Mesodermal cell (in vitro differentiated cells): ENCODE measurements at regions not wholly inside any gene's neighbourhood (a gene's known extent, or its start where the extent isn't known, plus 50 kb on each side); places are given as distances from the start of the nearest gene placed in this dataset.

Source experiments
- H3K27ac ChIP-seq: 2 replicates; pipeline ENCODE4 v1.7.0; 2013; ENCODE audit warnings: mild to moderate bottlenecking, low read depth, low read length, moderate library complexity; ENCODE audit not compliant: severe bottlenecking
- H3K36me3 ChIP-seq: 2 replicates; pipeline ENCODE4 v1.7.1; 2013; ENCODE audit warnings: mild to moderate bottlenecking, low read length, moderate library complexity; ENCODE audit not compliant: control insufficient read depth, insufficient read depth
- H3K4me1 ChIP-seq: one replicate; pipeline ENCODE4 v1.7.1; 2013; ENCODE audit warnings: mild to moderate bottlenecking, low read length; ENCODE audit not compliant: insufficient read depth, control insufficient read depth, poor library complexity, severe bottlenecking
- H3K4me3 ChIP-seq: 2 replicates; pipeline ENCODE4 v1.7.0; 2013; ENCODE audit warnings: low read length, control low read depth, mild to moderate bottlenecking; ENCODE audit not compliant: insufficient read depth, poor library complexity, severe bottlenecking; ENCODE audit errors: extremely low read depth
- H3K9me3 ChIP-seq: 2 replicates; pipeline ENCODE4 v1.7.1; 2013; ENCODE audit warnings: mild to moderate bottlenecking, low read length, moderate library complexity; ENCODE audit not compliant: control insufficient read depth
- WGBS, 2 experiments: methylation state at CpG; one replicate each; pipeline ENCODE4 v1.1.5; 2013; ENCODE audit warnings: missing lambda C conversion rate in 2 of 2; ENCODE audit not compliant: insufficient coverage in 2 of 2; 5-methylcytosine and 5-hydroxymethylcytosine counted together

DNA sequence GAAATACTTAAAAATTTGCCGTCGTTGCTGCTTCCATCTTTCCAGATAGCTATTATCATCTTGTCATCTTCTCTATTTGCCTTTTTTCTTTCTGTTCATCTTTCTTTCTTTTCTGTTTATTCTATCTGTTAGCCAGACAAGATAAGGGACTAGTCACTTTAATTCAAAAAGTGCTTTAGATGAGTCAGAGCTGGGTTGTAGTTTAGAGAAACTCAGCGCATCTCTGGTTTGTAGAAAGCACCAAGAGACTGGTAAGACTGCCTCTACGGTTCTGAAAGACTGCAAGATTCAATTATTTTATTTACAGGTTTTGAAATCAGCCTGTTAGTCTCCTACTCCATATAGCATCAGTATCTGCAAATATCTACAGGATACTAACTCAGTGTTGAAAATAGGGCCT is 562.8 kb upstream of the RIOK2 start:
- no peaks in the 10 kb centered on the region for H3K36me3 ChIP-seq
- H3K9me3 ChIP-seq = no peaks in the 10 kb centered on the region
- no peak overlapping the region for H3K4me3 ChIP-seq
- H3K4me1 ChIP-seq = no peaks in the 10 kb centered on the region
- H3K27ac ChIP-seq = no peak overlapping the region
- WGBS, 2 experiments = 96 to 100% methylated on average over 1 to 4 of the region's 4 CpGs

GRCh38 chr5:97750576-97750975 is 567.5 kb upstream of the RIOK2 start:
- H3K4me3 ChIP-seq = no peak overlapping the region
- 80 to 93% methylated on average over 2 of the region's 2 CpGs for WGBS, 2 experiments

GRCh38 chr5:97751540-97751939 is 568.5 kb upstream of the RIOK2 start:
- Histone ChIP-seq H3K9me3 (no peaks in the 10 kb centered on the region), H3K4me1 (no peaks in the 10 kb centered on the region), H3K4me3 (no peak overlapping the region), H3K27ac (no peak overlapping the region), H3K36me3 (no peaks in the 10 kb centered on the region)
- WGBS, 2 experiments = 75 to 83% methylated on average over 1 of the region's 1 CpG

More at GRCh38 chr5:97750576-97750975, 567.5 kb upstream of the RIOK2 start:
- no peak overlapping the region for H3K27ac ChIP-seq
- no peaks in the 10 kb centered on the region for H3K36me3 ChIP-seq
- H3K4me1 ChIP-seq = no peaks in the 10 kb centered on the region
- no peaks in the 10 kb centered on the region for H3K9me3 ChIP-seq

DNA sequence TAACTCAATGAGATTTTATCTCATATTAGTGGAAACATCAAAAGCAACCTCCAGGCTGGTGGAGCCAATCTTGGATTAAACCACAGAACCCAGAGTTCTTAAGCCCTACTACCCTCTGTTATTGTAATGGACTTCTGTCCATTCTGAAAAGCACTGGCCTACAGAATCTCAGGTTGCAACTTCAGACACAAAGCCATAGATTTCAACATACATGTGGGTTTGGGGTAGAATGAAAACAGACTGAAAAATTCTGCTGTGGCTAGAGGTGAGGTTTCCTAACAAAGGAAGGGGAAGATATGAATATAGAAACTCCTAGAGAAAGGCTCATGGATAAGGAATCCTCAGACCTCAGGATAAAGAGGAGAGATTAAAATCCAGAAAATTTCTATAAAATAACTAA is 569.8 kb upstream of the RIOK2 start:
- Histone ChIP-seq H3K4me1 (no peaks in the 10 kb centered on the region), H3K36me3 (no peaks in the 10 kb centered on the region), H3K27ac (no peak overlapping the region), H3K9me3 (no peaks in the 10 kb centered on the region), H3K4me3 (no peak overlapping the region)

GRCh38 chr5:97762483-97762882 is 579.4 kb upstream of the RIOK2 start:
- Histone ChIP-seq H3K4me1 (no peaks in the 10 kb centered on the region), H3K9me3 (no peaks in the 10 kb centered on the region), H3K4me3 (no peak overlapping the region), H3K27ac (no peak overlapping the region), H3K36me3 (no peaks in the 10 kb centered on the region)

DNA sequence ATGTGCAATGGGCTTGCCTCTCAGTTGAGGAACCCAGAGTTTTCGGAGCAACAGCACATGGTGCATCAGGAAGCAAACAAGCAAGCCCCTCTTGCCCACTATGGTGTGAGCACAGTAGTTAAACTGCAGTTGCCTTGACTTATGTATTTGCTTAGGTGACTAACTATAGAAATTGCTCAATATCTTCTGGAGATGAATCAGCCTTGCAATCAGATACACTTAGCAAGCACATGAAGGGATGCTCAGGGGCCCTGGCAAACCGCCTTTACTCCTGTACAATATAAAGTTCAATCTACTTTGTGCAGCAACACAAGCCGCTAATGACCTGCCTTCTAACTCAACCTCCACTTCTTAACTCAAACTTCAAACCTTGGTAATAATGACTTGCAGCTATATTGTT is 581.7 kb upstream of the RIOK2 start:
- no peaks in the 10 kb centered on the region for H3K9me3 ChIP-seq
- WGBS, 2 experiments = 93 to 97% methylated on average over 2 to 3 of the region's 3 CpGs
- H3K4me3 ChIP-seq = no peak overlapping the region
- no peaks in the 10 kb centered on the region for H3K36me3 ChIP-seq
- H3K27ac ChIP-seq = no peak overlapping the region
- H3K4me1 ChIP-seq = no peaks in the 10 kb centered on the region

DNA sequence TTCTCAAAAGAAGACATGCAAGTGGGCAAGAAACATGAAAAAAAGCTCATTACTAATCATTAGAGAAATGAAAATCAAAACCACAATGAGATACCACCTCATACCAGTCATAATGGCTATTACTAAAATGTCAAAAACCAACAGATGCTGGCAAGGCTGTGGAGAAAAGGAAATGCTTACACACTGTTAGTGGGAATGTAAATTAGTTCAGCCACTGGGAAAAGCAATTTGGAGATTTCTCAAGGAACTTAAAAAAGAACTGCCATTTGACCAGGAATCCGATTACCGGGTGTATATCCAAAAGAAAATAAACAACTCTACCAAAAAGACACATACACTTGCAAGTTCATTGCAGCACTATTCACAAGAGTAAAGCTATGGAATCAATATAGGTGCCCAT is 595.4 kb upstream of the RIOK2 start:
- no CpG with 5 or more reads among the region's 2 CpGs for WGBS, 2 experiments
- Histone ChIP-seq H3K9me3 (no peaks in the 10 kb centered on the region), H3K4me1 (no peaks in the 10 kb centered on the region), H3K27ac (no peak overlapping the region), H3K4me3 (no peak overlapping the region), H3K36me3 (no peaks in the 10 kb centered on the region)

DNA sequence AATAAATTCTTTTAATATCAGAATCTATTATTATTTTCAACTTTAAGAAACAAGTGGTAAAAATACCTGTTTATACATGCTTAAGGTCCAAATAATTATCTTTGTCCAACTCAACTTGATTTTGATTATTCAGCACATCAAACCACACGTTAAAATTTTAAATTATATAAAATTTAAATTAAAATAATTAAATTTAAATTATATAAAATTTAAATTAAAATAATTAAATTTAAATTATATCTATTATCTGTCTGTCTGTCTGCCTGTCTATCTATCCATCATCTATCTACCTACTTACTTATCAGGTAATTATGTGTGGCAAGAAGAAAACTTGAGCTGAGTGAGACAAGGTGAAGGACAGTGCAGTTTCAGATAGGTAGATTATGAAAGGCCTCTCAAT is 605.3 kb upstream of the RIOK2 start:
- WGBS, 2 experiments = no CpG with 5 or more reads among the region's 1 CpG
- no peak overlapping the region for H3K27ac ChIP-seq
- H3K9me3 ChIP-seq = no peaks in the 10 kb centered on the region

GRCh38 chr5:97797994-97798451 is 615.0 kb upstream of the RIOK2 start:
- H3K9me3 ChIP-seq = peaks cover 7% of the 10 kb centered on the region
- no peaks in the 10 kb centered on the region for H3K36me3 ChIP-seq
- no peak overlapping the region for H3K4me3 ChIP-seq
- WGBS, 2 experiments = 63 to 100% methylated on average over 1 of the region's 1 CpG
- no peak overlapping the region for H3K27ac ChIP-seq
- no peaks in the 10 kb centered on the region for H3K4me1 ChIP-seq

More for the DNA sequence above, 605.3 kb upstream of the RIOK2 start:
- no peaks in the 10 kb centered on the region for H3K4me1 ChIP-seq
- H3K4me3 ChIP-seq = no peak overlapping the region
- H3K36me3 ChIP-seq = no peaks in the 10 kb centered on the region

GRCh38 chr5:97801461-97801860 is 618.4 kb upstream of the RIOK2 start:
- H3K4me1 ChIP-seq = no peaks in the 10 kb centered on the region
- no peak overlapping the region for H3K4me3 ChIP-seq
- no peak overlapping the region for H3K27ac ChIP-seq
- no peaks in the 10 kb centered on the region for H3K36me3 ChIP-seq
- peaks cover 16% of the 10 kb centered on the region for H3K9me3 ChIP-seq

GRCh38 chr5:97820138-97820537 is 637.1 kb upstream of the RIOK2 start:
- H3K4me3 ChIP-seq = no peak overlapping the region
- H3K27ac ChIP-seq = no peak overlapping the region
- WGBS, 2 experiments = 100% methylated on average over 1 of the region's 2 CpGs; no CpG with 5 or more reads in 1 of the 2 experiments
- no peaks in the 10 kb centered on the region for H3K9me3 ChIP-seq
- no peaks in the 10 kb centered on the region for H3K4me1 ChIP-seq
- H3K36me3 ChIP-seq = no peaks in the 10 kb centered on the region
